HCT116 (cell line): ENCODE measurements at regions not wholly inside any gene's neighbourhood (a gene's known extent, or its start where the extent isn't known, plus 50 kb on each side); places are given as distances from the start of the nearest gene placed in this dataset.
"Not testable (repeated sequence)": the region's sequence is repeated elsewhere in the genome, so short reads cannot be mapped to it uniquely, and the experiment has no call there.

Experiments
- ATAC-seq: fragments of 200-7000 bp; cut with Tn5 transposase; 2 replicates; pipeline ENCODE4 v1.9.1; 2020; ENCODE audit warnings: mild to moderate bottlenecking, moderate library complexity
- BruUV-seq: library from RNA; stranded (reverse); fragments of 400-500 nt; replicated peaks from 2 replicates; lab custom pipeline; 2021; lab: Mats Ljungman, UMichigan
- CTCF ChIA-PET: fragments of 300-600 bp; sonication (Branson Sonifier 250); formaldehyde crosslinking; loops from one replicate; lab custom pipeline; 2021; ENCODE audit warnings: antibody characterized with exemption; lab: Charles Lee
- POLR2A ChIA-PET: fragments of 300-600, 350-600 bp; sonication (Branson Sonifier 250); formaldehyde crosslinking; loops from one replicate; lab custom pipeline; 2021; ENCODE audit warnings: antibody characterized with exemption; lab: Charles Lee
- RAD21 ChIA-PET, 2 experiments: fragments of 300-600 bp; sonication (Branson Sonifier 250); formaldehyde crosslinking; loops; one replicate each; lab custom pipeline; 2023; ENCODE audit warnings: low total read pairs in 2 of 2; ENCODE audit not compliant: uncharacterized antibody in 2 of 2, unreplicated experiment in 2 of 2, low non-redundant PET in 1 of 2; lab: Charles Lee
- DNase-seq: peaks from one replicate; pipeline ENCODE4 v3.0.0-alpha.2; 2010; ENCODE audit warnings: low read depth, low spot score
- H2AFZ ChIP-seq: fragments of 200-600 bp; shearing (Covaris generic), sonication (generic); 2 replicates; pipeline ENCODE4 v1.6.1; 2017; ENCODE audit warnings: low read depth, mixed run types, mixed read lengths, antibody characterized with exemption, low read length; ENCODE audit not compliant: poor library complexity, severe bottlenecking
- H3K27ac ChIP-seq: 2 replicates; pipeline ENCODE4 v1.5.1; 2012; ENCODE audit warnings: low read depth, low read length
- H3K27me3 ChIP-seq: fragments of 200-600 bp; sonication (generic); 2 replicates; pipeline ENCODE4 v1.6.1; 2016; ENCODE audit warnings: mixed run types, low read length, mixed read lengths; ENCODE audit not compliant: insufficient read depth
- H3K36me3 ChIP-seq, 2 experiments: fragments of 200-500 bp in 1 of 2; fragments of 200-600 bp in 1 of 2; sonication (Bioruptor generic) in 1 of 2; sonication (generic) in 1 of 2; 2 replicates each; pipeline versions ENCODE4 v1.5.1 to v1.6.1; 2014 to 2016; ENCODE audit warnings: low read length in 2 of 2, inconsistent platforms in 1 of 2, mixed read lengths in 1 of 2, mixed run types in 1 of 2; ENCODE audit not compliant: insufficient read depth in 2 of 2, control insufficient read depth in 1 of 2
- H3K4me1 ChIP-seq, 2 experiments: fragments of 200-600 bp in 1 of 2; sonication (generic) in 1 of 2; 2 replicates each; pipeline versions ENCODE4 v1.5.1 to v1.6.1; 2012 to 2017; ENCODE audit warnings: low read length in 2 of 2, inconsistent platforms in 1 of 2, mild to moderate bottlenecking in 1 of 2, mixed read lengths in 1 of 2, mixed run types in 1 of 2, moderate library complexity in 1 of 2; ENCODE audit not compliant: insufficient read depth in 2 of 2, control insufficient read depth in 1 of 2
- H3K4me2 ChIP-seq: fragments of 200-600 bp; sonication (generic); 2 replicates; pipeline ENCODE4 v1.6.1; 2017; ENCODE audit warnings: mixed run types, low read length, mixed read lengths
- H3K4me3 ChIP-seq, 2 experiments: fragments of 200-600 bp in 1 of 2; sonication (generic) in 1 of 2; replicated peaks in 1 of 2; 2 replicates each; pipeline ENCODE4 v1.5.1; 2011 to 2016; ENCODE audit warnings: low read length in 2 of 2, control low read depth in 1 of 2, low read depth in 1 of 2, mild to moderate bottlenecking in 1 of 2, mixed read lengths in 1 of 2, mixed run types in 1 of 2
- H3K79me2 ChIP-seq: fragments of 200-600 bp; sonication (generic); 2 replicates; pipeline ENCODE4 v1.6.1; 2017; ENCODE audit warnings: mild to moderate bottlenecking, mixed run types, low read length, moderate library complexity, mixed read lengths; ENCODE audit not compliant: insufficient read depth
- H3K9ac ChIP-seq: fragments of 200-600 bp; sonication (generic); 2 replicates; pipeline ENCODE4 v1.6.1; 2016; ENCODE audit warnings: low read length, mixed read lengths
- H3K9me2 ChIP-seq: fragments of 200-600 bp; sonication (generic), shearing (Covaris generic); 2 replicates; pipeline ENCODE4 v1.6.1; 2017; ENCODE audit warnings: mixed run types, mild to moderate bottlenecking, moderate library complexity; ENCODE audit not compliant: insufficient read depth
- H3K9me3 ChIP-seq, 2 experiments: fragments of 200-500 bp in 1 of 2; fragments of 200-600 bp in 1 of 2; sonication (Bioruptor generic) in 1 of 2; sonication (generic) in 1 of 2; 2 replicates each; pipeline ENCODE4 v1.6.1; 2014 to 2017; ENCODE audit warnings: low read length in 2 of 2, mixed read lengths in 2 of 2, inconsistent platforms in 1 of 2, low read depth in 1 of 2, mild to moderate bottlenecking in 1 of 2, mixed run types in 1 of 2, moderate library complexity in 1 of 2; ENCODE audit not compliant: control insufficient read depth in 1 of 2, insufficient read depth in 1 of 2
- H4K20me1 ChIP-seq: fragments of 200-600 bp; sonication (generic), shearing (Covaris generic); 2 replicates; pipeline ENCODE4 v1.6.1; 2017; ENCODE audit warnings: mixed run types, mild to moderate bottlenecking, moderate library complexity; ENCODE audit not compliant: insufficient read depth
- intact Hi-C: fragments of 100-400 bp; cut with micrococcal nuclease; formaldehyde crosslinking; loops from 2 replicates; pipeline ENCODE4 v1.10.0; 2022

DNA sequence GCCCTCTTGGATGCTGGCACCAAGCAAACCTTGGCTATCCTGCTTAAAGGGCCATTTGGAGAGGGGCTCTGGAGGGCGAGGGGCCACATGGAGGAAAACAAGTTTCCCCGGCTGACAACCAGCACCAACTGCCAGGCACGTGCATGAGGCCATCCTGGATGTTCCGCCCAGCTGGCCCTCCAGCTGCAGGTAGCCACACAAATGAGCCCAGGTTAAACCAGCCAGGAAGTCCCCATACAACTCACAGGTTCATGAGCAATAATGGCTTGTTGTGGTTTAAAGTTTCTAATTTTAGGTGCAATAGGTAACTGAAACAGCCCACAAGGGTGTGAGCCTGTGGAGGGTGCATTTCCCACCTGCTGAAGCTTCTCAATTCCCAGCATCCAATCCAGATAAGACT is 93.6 kb downstream of the ALG1L2 start:
- H3K27ac ChIP-seq, H3K9ac ChIP-seq, H3K4me3 ChIP-seq, H3K9me2 ChIP-seq, CTCF ChIA-PET, ATAC-seq, POLR2A ChIA-PET, H4K20me1 ChIP-seq, H3K36me3 ChIP-seq, BruUV-seq, H3K79me2 ChIP-seq, RAD21 ChIA-PET, H3K9me3 ChIP-seq, intact Hi-C loops, H3K27me3 ChIP-seq, DNase-seq, H2AFZ ChIP-seq, H3K4me2 ChIP-seq, H3K4me1 ChIP-seq: not testable (repeated sequence)

DNA sequence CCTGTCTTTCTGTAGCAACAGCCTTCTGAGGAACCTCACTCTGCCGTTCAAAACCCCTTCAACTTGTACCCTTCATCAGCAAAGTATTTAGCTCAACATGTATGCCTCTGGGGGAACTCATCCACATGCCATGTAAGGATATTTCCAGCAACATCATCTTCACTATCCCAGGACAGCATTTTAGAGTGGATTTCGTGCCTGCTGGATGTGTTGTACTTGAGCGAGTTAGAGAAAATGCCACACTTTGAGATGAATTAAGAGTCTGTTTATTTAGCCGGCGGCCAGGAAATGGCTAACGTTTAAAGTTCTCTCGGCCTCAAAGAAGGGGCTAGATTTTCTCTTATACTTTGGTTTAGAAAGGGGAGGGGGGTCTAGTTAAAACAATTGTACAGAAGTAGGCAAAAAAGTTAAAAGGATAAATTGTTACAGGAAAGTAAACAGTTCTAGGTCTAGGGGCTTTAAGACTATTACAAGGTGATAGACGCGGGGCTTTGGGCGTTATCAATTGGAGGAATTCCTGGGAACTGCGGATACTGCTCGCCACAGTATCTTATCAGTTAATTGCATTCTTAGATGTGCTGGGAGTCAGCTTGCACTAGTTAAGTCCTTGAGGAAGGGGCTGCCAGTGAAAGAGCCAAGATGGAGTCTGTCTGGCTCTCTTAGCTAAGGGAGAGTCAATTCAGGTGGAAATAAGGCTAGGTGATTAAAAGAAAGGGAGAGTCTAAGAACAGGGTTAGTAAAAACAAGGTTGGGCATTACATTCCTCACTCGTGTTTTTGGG is 95.0 kb downstream of the ALG1L2 start:
- H3K9me3 ChIP-seq, H3K4me1 ChIP-seq, H3K27ac ChIP-seq, H3K36me3 ChIP-seq, H3K9me2 ChIP-seq, CTCF ChIA-PET, H4K20me1 ChIP-seq, H3K79me2 ChIP-seq, H3K4me3 ChIP-seq, ATAC-seq, DNase-seq, H3K9ac ChIP-seq, POLR2A ChIA-PET, BruUV-seq, H2AFZ ChIP-seq, H3K4me2 ChIP-seq, RAD21 ChIA-PET, H3K27me3 ChIP-seq, intact Hi-C loops: not testable (repeated sequence)

DNA sequence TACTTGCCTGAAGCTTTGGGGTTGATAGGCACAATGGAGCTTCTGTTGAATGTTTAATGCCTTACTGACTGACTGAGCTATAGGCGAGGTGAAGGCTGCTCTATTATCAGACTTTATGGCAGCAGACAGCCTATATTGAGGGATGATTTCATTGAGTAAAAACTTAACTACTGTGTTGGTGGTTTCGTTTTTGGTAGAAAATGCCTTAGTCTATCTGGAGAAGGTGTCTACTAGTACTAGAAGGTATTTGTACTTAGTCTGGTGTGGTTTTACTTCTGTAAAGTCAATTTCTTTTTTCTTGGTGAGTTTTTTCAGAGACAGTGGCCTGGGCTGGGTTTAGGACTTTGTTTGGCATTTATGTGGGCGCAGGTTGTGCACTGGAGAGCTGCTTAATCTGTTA is 97.2 kb downstream of the ALG1L2 start:
- H3K9me3 ChIP-seq, H3K4me1 ChIP-seq, intact Hi-C loops, DNase-seq, H3K27ac ChIP-seq, H4K20me1 ChIP-seq, H3K4me3 ChIP-seq, H3K4me2 ChIP-seq, RAD21 ChIA-PET, H2AFZ ChIP-seq, H3K79me2 ChIP-seq, CTCF ChIA-PET, H3K27me3 ChIP-seq, ATAC-seq, POLR2A ChIA-PET, H3K9ac ChIP-seq, H3K9me2 ChIP-seq, H3K36me3 ChIP-seq, BruUV-seq: not testable (repeated sequence)

DNA sequence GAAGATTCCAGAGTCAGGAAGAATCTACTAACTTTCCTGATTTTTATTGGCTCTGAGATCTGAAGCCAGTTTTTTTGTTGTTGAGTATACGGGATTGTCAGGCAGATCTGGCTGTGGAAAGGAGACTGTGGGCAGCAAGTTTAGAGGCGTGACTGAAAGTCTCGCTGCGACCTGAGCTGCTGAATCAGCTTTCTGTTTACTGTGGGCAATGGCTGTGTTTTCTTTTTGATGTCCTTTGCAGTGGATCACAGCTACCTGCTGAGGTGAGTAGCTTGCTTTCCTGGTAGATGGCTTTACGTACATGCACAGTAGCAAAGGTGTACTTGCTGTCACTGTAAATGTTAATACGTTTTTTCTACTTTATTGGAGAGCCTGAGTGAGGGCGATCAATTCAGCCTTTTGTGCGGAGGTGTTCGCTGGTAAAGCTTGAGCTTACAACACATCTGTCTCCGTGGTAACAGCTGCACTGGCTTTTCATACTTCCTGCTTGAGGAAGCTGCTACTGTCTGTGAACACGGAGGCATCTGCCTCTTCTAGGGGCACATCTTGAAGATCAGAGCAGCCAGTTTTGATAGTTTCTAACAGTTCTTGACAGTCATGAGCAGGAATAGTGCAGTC is 97.8 kb downstream of the ALG1L2 start:
- H3K9me3 ChIP-seq, POLR2A ChIA-PET, intact Hi-C loops, DNase-seq, H3K9ac ChIP-seq, H3K4me3 ChIP-seq, H3K4me2 ChIP-seq, H4K20me1 ChIP-seq, H3K79me2 ChIP-seq, H3K27ac ChIP-seq, H3K4me1 ChIP-seq, ATAC-seq, H3K9me2 ChIP-seq, RAD21 ChIA-PET, H2AFZ ChIP-seq, H3K27me3 ChIP-seq, BruUV-seq, CTCF ChIA-PET, H3K36me3 ChIP-seq: not testable (repeated sequence)
